Testis (tissue), 2 donors: ENCODE measurements at regions not wholly inside any gene's neighbourhood (a gene's known extent, or its start where the extent isn't known, plus 50 kb on each side); places are given as distances from the start of the nearest gene placed in this dataset.

Source experiments
- CTCF ChIP-seq, 3 experiments: fragments of 450-650 bp in 2 of 3; fragments of 200-600 bp in 1 of 3; sonication (generic) in 1 of 3; IDR thresholded peaks; one replicate each; pipeline ENCODE4 v1.5.1; 2016 to 2019; ENCODE audit warnings: antibody characterized with exemption in 3 of 3, mild to moderate bottlenecking in 2 of 3, moderate library complexity in 1 of 3
- POLR2A ChIP-seq: fragments of 450-650 bp; IDR thresholded peaks from one replicate; pipeline ENCODE4 v1.6.1; 2017; ENCODE audit warnings: antibody characterized with exemption, mild to moderate bottlenecking, moderate library complexity

GRCh38 chr6:113439866-113440265, 417.3 kb upstream of the MARCKS start:
- no peak for TF ChIP-seq CTCF (IDR thresholded peaks at IDR 0.05)
- no peak for TF ChIP-seq POLR2A
